Caco-2 (cell line): ENCODE measurements at regions not wholly inside any gene's neighbourhood (a gene's known extent, or its start where the extent isn't known, plus 50 kb on each side); places are given as distances from the start of the nearest gene placed in this dataset.

ENCODE experiments used
- BruUV-seq: library from RNA; stranded (reverse); fragments of 400-500 nt; replicated peaks from 2 replicates; lab custom pipeline; 2021; lab: Mats Ljungman, UMichigan
- CTCF ChIA-PET: fragments of 300-600 bp; sonication (Branson Sonifier 250); formaldehyde crosslinking; loops from one replicate; lab custom pipeline; 2022; ENCODE audit warnings: antibody characterized with exemption; lab: Charles Lee
- POLR2A ChIA-PET: fragments of 300-600 bp; sonication (Branson Sonifier 250); formaldehyde crosslinking; loops from one replicate; lab custom pipeline; 2022; ENCODE audit warnings: antibody characterized with exemption; lab: Charles Lee
- DNase-seq, 2 experiments: peaks; one replicate each; pipeline versions ENCODE4 v3.0.0 to v3.0.0-alpha.2; 2020 to 2022
- H3K27me3 ChIP-seq: replicated peaks from 2 replicates; pipeline ENCODE4 v1.6.0; 2011; ENCODE audit warnings: low read length; ENCODE audit not compliant: control insufficient read depth, insufficient read depth
- H3K36me3 ChIP-seq: 2 replicates; pipeline ENCODE4 v1.5.1; 2011; ENCODE audit warnings: low read length; ENCODE audit not compliant: control insufficient read depth, insufficient read depth
- H3K4me1 ChIP-seq: fragments of 250-450 bp; sonication (Bioruptor Pico); 2 replicates; pipeline ENCODE4 v1.5.1; 2020; ENCODE audit warnings: mild to moderate bottlenecking
- H3K4me3 ChIP-seq: 2 replicates; pipeline ENCODE4 v1.5.1; 2011; ENCODE audit warnings: low read depth, mild to moderate bottlenecking, control low read depth, low read length
- H3K9me3 ChIP-seq: fragments of 250-450 bp; sonication (Bioruptor Pico); 2 replicates; pipeline ENCODE4 v1.5.1; 2020; ENCODE audit warnings: mild to moderate bottlenecking, moderate library complexity
- H3K27ac Mint-ChIP-seq: one replicate; pipeline ENCODE4 v1.8.0; 2022; ENCODE audit warnings: mixed read lengths; ENCODE audit not compliant: unreplicated experiment
- H3K27me3 Mint-ChIP-seq: one replicate; pipeline ENCODE4 v1.8.0; 2022; ENCODE audit warnings: mixed read lengths; ENCODE audit not compliant: insufficient read depth, unreplicated experiment
- H3K36me3 Mint-ChIP-seq: one replicate; pipeline ENCODE4 v1.8.0; 2022; ENCODE audit warnings: mild to moderate bottlenecking, mixed read lengths; ENCODE audit not compliant: insufficient read depth, unreplicated experiment
- H3K4me1 Mint-ChIP-seq: one replicate; pipeline ENCODE4 v1.8.0; 2022; ENCODE audit warnings: low read depth, mixed read lengths; ENCODE audit not compliant: unreplicated experiment
- H3K4me3 Mint-ChIP-seq: one replicate; pipeline ENCODE4 v1.8.0; 2022; ENCODE audit warnings: mild to moderate bottlenecking, moderate library complexity, mixed read lengths; ENCODE audit not compliant: unreplicated experiment
- H3K9me3 Mint-ChIP-seq: one replicate; pipeline ENCODE4 v1.8.0; 2022; ENCODE audit warnings: mixed read lengths; ENCODE audit not compliant: unreplicated experiment
- CTCF ChIP-seq, 2 experiments: fragments of 200-600 bp in 1 of 2; IDR thresholded peaks; 1 replicate in 1 of 2; 2 replicates in 1 of 2; pipeline versions ENCODE4 v1.5.1 to v1.8.0; 2011 to 2022; ENCODE audit warnings: antibody characterized with exemption in 1 of 2, control low read depth in 1 of 2, inconsistent platforms in 1 of 2, low read depth in 1 of 2, low read length in 1 of 2, mild to moderate bottlenecking in 1 of 2, moderate library complexity in 1 of 2; ENCODE audit not compliant: insufficient read depth in 1 of 2, severe bottlenecking in 1 of 2, unreplicated experiment in 1 of 2
- intact Hi-C: fragments of 100-400 bp; cut with micrococcal nuclease; formaldehyde crosslinking; loops from one replicate; pipeline ENCODE4 v1.10.0; 2022; ENCODE audit not compliant: unreplicated experiment

- ChIA-PET CTCF (no interaction called here), POLR2A (no interaction called here)
- DNase-seq: no peak
- H3K27ac Mint-ChIP-seq: no peak overlapping the region
- no peaks in the 10 kb centered on the region for H3K9me3 Mint-ChIP-seq
- intact Hi-C loops: no loop called here
- H3K36me3 Mint-ChIP-seq: no peaks in the 10 kb centered on the region
- H3K27me3 ChIP-seq: no peaks in the 10 kb centered on the region
- H3K4me1 ChIP-seq: no peaks in the 10 kb centered on the region
- H3K4me3 Mint-ChIP-seq: no peak overlapping the region
- no TSS peak for BruUV-seq
- no peak overlapping the region for H3K4me3 ChIP-seq
- TF ChIP-seq CTCF (IDR thresholded peaks at IDR 0.05; ENCODE audit: insufficient read depth in 1 of 2, low read depth in 1 of 2, low read length in 1 of 2, severe bottlenecking in 1 of 2, unreplicated experiment in 1 of 2): no peak
- no peaks in the 10 kb centered on the region for H3K9me3 ChIP-seq
- no peaks in the 10 kb centered on the region for H3K36me3 ChIP-seq
- no peaks in the 10 kb centered on the region for H3K27me3 Mint-ChIP-seq
- H3K4me1 Mint-ChIP-seq: no peaks in the 10 kb centered on the region
Observed at GRCh38 chr3:147921051-147921450, 511.9 kb downstream of the ZIC1 start.

DNA sequence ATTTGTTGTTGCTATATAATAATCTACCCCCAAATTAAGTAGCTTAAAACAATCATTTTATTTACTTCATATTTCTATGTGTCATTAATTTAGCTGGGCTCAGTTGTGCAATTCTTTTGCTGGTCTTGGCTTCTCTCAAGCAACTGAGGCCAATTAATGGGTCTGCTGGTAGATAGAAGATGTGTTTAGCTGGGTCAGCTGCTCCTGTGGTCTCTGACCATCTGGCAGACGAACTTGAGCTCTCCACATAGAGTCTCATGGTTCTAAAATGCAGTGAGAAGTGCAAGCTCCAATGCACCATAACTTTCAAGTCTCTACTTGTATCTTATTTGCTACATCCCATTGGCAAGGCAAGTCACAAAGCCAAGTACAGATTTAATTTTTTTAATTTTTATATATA is 515.6 kb downstream of the ZIC1 start:
- CTCF ChIA-PET: no interaction called here
- no peaks in the 10 kb centered on the region for H3K4me1 Mint-ChIP-seq
- POLR2A ChIA-PET: no interaction called here
- Histone ChIP-seq H3K27me3 (no peaks in the 10 kb centered on the region), H3K4me3 (no peak overlapping the region), H3K36me3 (no peaks in the 10 kb centered on the region), H3K4me1 (no peaks in the 10 kb centered on the region), H3K9me3 (no peaks in the 10 kb centered on the region)
- no peak overlapping the region for H3K4me3 Mint-ChIP-seq
- no peaks in the 10 kb centered on the region for H3K9me3 Mint-ChIP-seq
- intact Hi-C loops: no loop called here
- H3K27me3 Mint-ChIP-seq: no peaks in the 10 kb centered on the region
- H3K36me3 Mint-ChIP-seq: no peaks in the 10 kb centered on the region
- no peak for TF ChIP-seq CTCF (IDR thresholded peaks at IDR 0.05; ENCODE audit: insufficient read depth in 1 of 2, low read depth in 1 of 2, low read length in 1 of 2, severe bottlenecking in 1 of 2, unreplicated experiment in 1 of 2)
- DNase-seq: no peak
- H3K27ac Mint-ChIP-seq: no peak overlapping the region
- BruUV-seq: no TSS peak

DNA sequence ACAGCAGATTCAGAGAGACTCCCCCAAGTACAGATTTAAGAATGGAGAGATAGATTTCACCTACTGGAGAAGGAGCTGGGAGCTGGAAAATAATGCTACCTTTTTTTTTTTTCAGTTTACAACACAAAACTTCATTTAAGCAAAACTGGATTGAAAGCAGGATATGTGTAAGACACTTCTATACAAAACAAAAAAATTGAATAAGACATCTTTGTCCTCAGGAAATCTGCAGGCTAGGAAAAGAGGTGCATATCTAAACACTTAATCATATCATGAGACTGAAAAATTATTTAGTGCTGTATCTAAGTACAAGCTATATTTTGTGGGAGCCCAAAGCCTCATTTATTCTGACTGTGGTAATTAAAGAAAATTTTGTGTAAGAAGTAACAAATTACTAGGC is 516.1 kb downstream of the ZIC1 start:
- no peak for TF ChIP-seq CTCF (IDR thresholded peaks at IDR 0.05; ENCODE audit: insufficient read depth in 1 of 2, low read depth in 1 of 2, low read length in 1 of 2, severe bottlenecking in 1 of 2, unreplicated experiment in 1 of 2)
- Histone ChIP-seq H3K36me3 (no peaks in the 10 kb centered on the region), H3K9me3 (no peaks in the 10 kb centered on the region), H3K27me3 (no peaks in the 10 kb centered on the region), H3K4me3 (no peak overlapping the region), H3K4me1 (no peaks in the 10 kb centered on the region)
- Mint-ChIP-seq H3K36me3 (no peaks in the 10 kb centered on the region), H3K4me1 (no peaks in the 10 kb centered on the region), H3K27ac (no peak overlapping the region), H3K9me3 (no peaks in the 10 kb centered on the region), H3K27me3 (no peaks in the 10 kb centered on the region), H3K4me3 (no peak overlapping the region)
- no peak for DNase-seq
- ChIA-PET POLR2A (no interaction called here), CTCF (no interaction called here)
- no TSS peak for BruUV-seq
- intact Hi-C loops: no loop called here
